ENCODE measurements at regions not wholly inside any gene's neighbourhood (a gene's known extent, or its start where the extent isn't known, plus 50 kb on each side); places are given as distances from the start of the nearest gene placed in this dataset.

GRCh38 chr18:44543387-44543786 lies 137.3 kb upstream of the SETBP1 start:
- TF ChIP-seq ARNTL (CRISPR knock-in tag; IDR thresholded peaks at IDR 0.05; ENCODE audit: borderline replicate concordance, low read depth) = no peak
- TF ChIP-seq PPARA (CRISPR knock-in tag; IDR thresholded peaks at IDR 0.05; ENCODE audit: borderline replicate concordance) = no peak
- no peak for TF ChIP-seq ZFP3 (CRISPR knock-in tag; IDR thresholded peaks at IDR 0.05)
- TF ChIP-seq CREB5 (CRISPR knock-in tag; IDR thresholded peaks at IDR 0.05; ENCODE audit: low read depth) = no peak
- TF ChIP-seq BACH2 (CRISPR knock-in tag; IDR thresholded peaks at IDR 0.05; ENCODE audit: borderline replicate concordance) = no peak
- TF ChIP-seq RARB (CRISPR knock-in tag; IDR thresholded peaks at IDR 0.05) = no peak
- TF ChIP-seq TCF4 (CRISPR knock-in tag; IDR thresholded peaks at IDR 0.05; ENCODE audit: borderline replicate concordance) = no peak
- no peak for TF ChIP-seq PATZ1 (CRISPR knock-in tag; IDR thresholded peaks at IDR 0.05; ENCODE audit: borderline replicate concordance)
- no peak for TF ChIP-seq CSRNP3 (CRISPR knock-in tag; IDR thresholded peaks at IDR 0.05)
- no peak for TF ChIP-seq GLIS3 (CRISPR knock-in tag; IDR thresholded peaks at IDR 0.05)
- no peak for TF ChIP-seq ZFP30 (CRISPR knock-in tag; IDR thresholded peaks at IDR 0.05)

Measured in SK-N-SH treated with all-trans-retinoic acid at 6 μM for 48 hours (cell line).